ENCODE measurements at regions not wholly inside any gene's neighbourhood (a gene's known extent, or its start where the extent isn't known, plus 50 kb on each side); places are given as distances from the start of the nearest gene placed in this dataset.

- POLR2A ChIA-PET = no interaction called here
- peaks cover 8% of the 10 kb centered on the region; the same call in 1 of the 2 replicates for H3K4me1 ChIP-seq (ENCODE audit: control insufficient read depth, insufficient read depth, low read length)
- H3K36me3 ChIP-seq (ENCODE audit: control insufficient read depth in 2 of 2, insufficient read depth in 1 of 2, low read length in 2 of 2) = no peaks in the 10 kb centered on the region
- no peak overlapping the region for H3K27ac ChIP-seq (ENCODE audit: extremely low read depth, low read depth, low read length)
- H3K9me3 ChIP-seq (ENCODE audit: control insufficient read depth, insufficient read depth, low read depth, low read length) = no peaks in the 10 kb centered on the region
- no peak overlapping the region for H3K4me3 ChIP-seq (ENCODE audit: low read depth, low read length)
- TF ChIP-seq SCRT1 (tag by site-specific recombination; IDR thresholded peaks at IDR 0.05; ENCODE audit: borderline replicate concordance) (0 out of 2 replicates have a peak, but pooled peaks have one; percentile 10), HIC1 (tag by site-specific recombination; IDR thresholded peaks at IDR 0.05) (no peak)
- CTCF ChIA-PET = interaction anchor here (0.5 kb wide), 1 partner anchor 95 kb away, joined by 3 read pairs; no protein-coding TSS in a partner anchor
Measured at GRCh38 chr15:29472901-29473445, 203.4 kb upstream of the NSMCE3 start.

GRCh38 chr15:29471757-29472156 lies 202.1 kb upstream of the NSMCE3 start:
- POLR2A ChIA-PET = no interaction called here
- TF ChIP-seq ZNF677 (tag by site-specific recombination; IDR thresholded peaks at IDR 0.05) (no peak), ZNF184 (tag by site-specific recombination; IDR thresholded peaks at IDR 0.05) (no peak), ZBTB11 (tag by site-specific recombination; conservative IDR thresholded peaks at IDR 0.05; ENCODE audit: low read depth) (no peak), ZSCAN5A (tag by site-specific recombination; IDR thresholded peaks at IDR 0.05) (no peak), KLF16 (tag by site-specific recombination; IDR thresholded peaks at IDR 0.05) (no peak), ZNF423 (tag by site-specific recombination; IDR thresholded peaks at IDR 0.05) (no peak), ZNF707 (tag by site-specific recombination; IDR thresholded peaks at IDR 0.05) (no peak), ZNF16 (tag by site-specific recombination; IDR thresholded peaks at IDR 0.05; ENCODE audit: low read depth) (no peak), ZNF473 (tag by site-specific recombination; IDR thresholded peaks at IDR 0.05) (no peak), SP3 (tag by site-specific recombination; IDR thresholded peaks at IDR 0.05) (no peak), ZNF645 (tag by site-specific recombination; IDR thresholded peaks at IDR 0.05) (no peak), ZNF600 (tag by site-specific recombination; IDR thresholded peaks at IDR 0.05) (no peak), ZNF18 (tag by site-specific recombination; IDR thresholded peaks at IDR 0.05) (no peak), ZNF391 (tag by site-specific recombination; IDR thresholded peaks at IDR 0.05; ENCODE audit: borderline replicate concordance, low read depth) (no peak), ZBTB17 (tag by site-specific recombination; IDR thresholded peaks at IDR 0.05) (no peak), ZBTB49 (tag by site-specific recombination; IDR thresholded peaks at IDR 0.05; ENCODE audit: low read depth) (no peak)
- no peak overlapping the region for H3K27ac ChIP-seq (ENCODE audit: extremely low read depth, low read depth, low read length)
- CTCF ChIA-PET = no interaction called here
- no peak overlapping the region for H3K4me3 ChIP-seq (ENCODE audit: low read depth, low read length)
- peaks cover 8% of the 10 kb centered on the region; the same call in 1 of the 2 replicates for H3K4me1 ChIP-seq (ENCODE audit: control insufficient read depth, insufficient read depth, low read length)
- no peaks in the 10 kb centered on the region for H3K9me3 ChIP-seq (ENCODE audit: control insufficient read depth, insufficient read depth, low read depth, low read length)
- H3K36me3 ChIP-seq (ENCODE audit: control insufficient read depth in 2 of 2, insufficient read depth in 1 of 2, low read length in 2 of 2) = no peaks in the 10 kb centered on the region
